ENCODE measurements at regions not wholly inside any gene's neighbourhood (a gene's known extent, or its start where the extent isn't known, plus 50 kb on each side); places are given as distances from the start of the nearest gene placed in this dataset.

DNA sequence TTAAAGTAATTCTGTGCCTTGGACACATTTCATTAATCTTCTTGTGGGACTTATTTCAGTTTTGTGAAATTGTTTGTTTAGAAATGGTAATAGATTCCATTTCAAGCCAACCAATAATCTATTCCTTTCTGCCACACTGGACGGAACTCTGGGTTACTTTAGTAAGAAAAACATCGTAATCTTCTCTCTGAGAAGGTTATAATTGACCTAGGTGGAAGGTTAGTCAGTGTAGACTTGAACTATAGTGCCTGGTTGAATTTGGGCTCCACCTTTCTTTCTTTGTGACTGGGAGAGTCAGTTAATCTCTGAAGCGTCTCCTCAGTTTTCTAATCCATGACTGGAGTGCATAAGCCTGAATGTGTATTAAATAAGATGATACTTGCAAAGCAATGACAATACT is 89.7 kb upstream of the PRLR start:
- TF ChIP-seq, protein P1, sequence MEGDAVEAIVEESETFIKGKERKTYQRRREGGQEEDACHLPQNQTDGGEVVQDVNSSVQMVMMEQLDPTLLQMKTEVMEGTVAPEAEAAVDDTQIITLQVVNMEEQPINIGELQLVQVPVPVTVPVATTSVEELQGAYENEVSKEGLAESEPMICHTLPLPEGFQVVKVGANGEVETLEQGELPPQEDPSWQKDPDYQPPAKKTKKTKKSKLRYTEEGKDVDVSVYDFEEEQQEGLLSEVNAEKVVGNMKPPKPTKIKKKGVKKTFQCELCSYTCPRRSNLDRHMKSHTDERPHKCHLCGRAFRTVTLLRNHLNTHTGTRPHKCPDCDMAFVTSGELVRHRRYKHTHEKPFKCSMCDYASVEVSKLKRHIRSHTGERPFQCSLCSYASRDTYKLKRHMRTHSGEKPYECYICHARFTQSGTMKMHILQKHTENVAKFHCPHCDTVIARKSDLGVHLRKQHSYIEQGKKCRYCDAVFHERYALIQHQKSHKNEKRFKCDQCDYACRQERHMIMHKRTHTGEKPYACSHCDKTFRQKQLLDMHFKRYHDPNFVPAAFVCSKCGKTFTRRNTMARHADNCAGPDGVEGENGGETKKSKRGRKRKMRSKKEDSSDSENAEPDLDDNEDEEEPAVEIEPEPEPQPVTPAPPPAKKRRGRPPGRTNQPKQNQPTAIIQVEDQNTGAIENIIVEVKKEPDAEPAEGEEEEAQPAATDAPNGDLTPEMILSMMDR (conservative IDR thresholded peaks at IDR 0.05; ENCODE audit: low read depth, low read length): no peak
- no peak for TF ChIP-seq POLR2A (IDR thresholded peaks at IDR 0.05; ENCODE audit: low read depth, low read length)
- TF ChIP-seq RCOR1 (IDR thresholded peaks at IDR 0.05; ENCODE audit: insufficient replicate concordance, low read length): no peak
- TF ChIP-seq RAD21 (IDR thresholded peaks at IDR 0.05; ENCODE audit: low read length): no peak
- no peak for TF ChIP-seq SMC3 (IDR thresholded peaks at IDR 0.05; ENCODE audit: low read depth, low read length)
- no peak for TF ChIP-seq CEBPB (IDR thresholded peaks at IDR 0.05; ENCODE audit: low read depth, low read length)
- no peak for TF ChIP-seq FOS (IDR thresholded peaks at IDR 0.05; ENCODE audit: low read depth, low read length)
- TF ChIP-seq, protein P2, sequence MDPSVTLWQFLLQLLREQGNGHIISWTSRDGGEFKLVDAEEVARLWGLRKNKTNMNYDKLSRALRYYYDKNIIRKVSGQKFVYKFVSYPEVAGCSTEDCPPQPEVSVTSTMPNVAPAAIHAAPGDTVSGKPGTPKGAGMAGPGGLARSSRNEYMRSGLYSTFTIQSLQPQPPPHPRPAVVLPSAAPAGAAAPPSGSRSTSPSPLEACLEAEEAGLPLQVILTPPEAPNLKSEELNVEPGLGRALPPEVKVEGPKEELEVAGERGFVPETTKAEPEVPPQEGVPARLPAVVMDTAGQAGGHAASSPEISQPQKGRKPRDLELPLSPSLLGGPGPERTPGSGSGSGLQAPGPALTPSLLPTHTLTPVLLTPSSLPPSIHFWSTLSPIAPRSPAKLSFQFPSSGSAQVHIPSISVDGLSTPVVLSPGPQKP (IDR thresholded peaks at IDR 0.05; ENCODE audit: borderline replicate concordance, low read depth, low read length): no peak
- TF ChIP-seq RFX5 (IDR thresholded peaks at IDR 0.05; ENCODE audit: low read depth, low read length): no peak
- no peak for TF ChIP-seq MAZ (IDR thresholded peaks at IDR 0.05; ENCODE audit: borderline replicate concordance, low read depth, low read length)
- TF ChIP-seq, protein P3, sequence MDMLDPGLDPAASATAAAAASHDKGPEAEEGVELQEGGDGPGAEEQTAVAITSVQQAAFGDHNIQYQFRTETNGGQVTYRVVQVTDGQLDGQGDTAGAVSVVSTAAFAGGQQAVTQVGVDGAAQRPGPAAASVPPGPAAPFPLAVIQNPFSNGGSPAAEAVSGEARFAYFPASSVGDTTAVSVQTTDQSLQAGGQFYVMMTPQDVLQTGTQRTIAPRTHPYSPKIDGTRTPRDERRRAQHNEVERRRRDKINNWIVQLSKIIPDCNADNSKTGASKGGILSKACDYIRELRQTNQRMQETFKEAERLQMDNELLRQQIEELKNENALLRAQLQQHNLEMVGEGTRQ (IDR thresholded peaks at IDR 0.05; ENCODE audit: low read depth, low read length): no peak
- TF ChIP-seq MXI1 (IDR thresholded peaks at IDR 0.05; ENCODE audit: borderline replicate concordance, low read depth, low read length): no peak

Measured in IMR-90 (cell line).